ENCODE measurements at regions not wholly inside any gene's neighbourhood (a gene's known extent, or its start where the extent isn't known, plus 50 kb on each side); places are given as distances from the start of the nearest gene placed in this dataset.

DNA sequence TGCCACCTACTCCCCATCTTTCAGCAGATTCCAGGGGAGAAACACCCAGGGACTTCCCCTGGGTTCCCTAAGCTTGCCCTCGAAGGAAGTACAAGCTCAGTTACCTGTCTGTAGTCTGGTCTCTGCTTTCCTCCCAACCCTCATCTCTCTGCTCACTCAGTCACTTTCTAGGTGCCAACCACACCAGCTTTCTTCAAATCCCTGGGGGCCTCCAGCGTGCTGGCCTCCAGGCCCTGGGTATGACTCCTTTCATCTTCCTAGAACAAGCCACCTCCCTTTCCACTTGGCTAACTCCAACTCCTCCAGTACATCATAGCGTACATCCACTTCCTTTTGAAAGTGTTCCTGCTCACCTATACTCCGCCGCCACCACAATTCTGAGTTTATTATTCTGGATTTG is 222.6 kb downstream of the SNX18 start:
- TF ChIP-seq EP300 (IDR thresholded peaks at IDR 0.05): no peak
- TF ChIP-seq, protein P1, sequence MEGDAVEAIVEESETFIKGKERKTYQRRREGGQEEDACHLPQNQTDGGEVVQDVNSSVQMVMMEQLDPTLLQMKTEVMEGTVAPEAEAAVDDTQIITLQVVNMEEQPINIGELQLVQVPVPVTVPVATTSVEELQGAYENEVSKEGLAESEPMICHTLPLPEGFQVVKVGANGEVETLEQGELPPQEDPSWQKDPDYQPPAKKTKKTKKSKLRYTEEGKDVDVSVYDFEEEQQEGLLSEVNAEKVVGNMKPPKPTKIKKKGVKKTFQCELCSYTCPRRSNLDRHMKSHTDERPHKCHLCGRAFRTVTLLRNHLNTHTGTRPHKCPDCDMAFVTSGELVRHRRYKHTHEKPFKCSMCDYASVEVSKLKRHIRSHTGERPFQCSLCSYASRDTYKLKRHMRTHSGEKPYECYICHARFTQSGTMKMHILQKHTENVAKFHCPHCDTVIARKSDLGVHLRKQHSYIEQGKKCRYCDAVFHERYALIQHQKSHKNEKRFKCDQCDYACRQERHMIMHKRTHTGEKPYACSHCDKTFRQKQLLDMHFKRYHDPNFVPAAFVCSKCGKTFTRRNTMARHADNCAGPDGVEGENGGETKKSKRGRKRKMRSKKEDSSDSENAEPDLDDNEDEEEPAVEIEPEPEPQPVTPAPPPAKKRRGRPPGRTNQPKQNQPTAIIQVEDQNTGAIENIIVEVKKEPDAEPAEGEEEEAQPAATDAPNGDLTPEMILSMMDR (IDR thresholded peaks at IDR 0.05): no peak
- no peak for TF ChIP-seq POLR2AphosphoS5 (IDR thresholded peaks at IDR 0.05)
- no peak for TF ChIP-seq POLR2A (IDR thresholded peaks at IDR 0.05)
